ENCODE measurements at regions not wholly inside any gene's neighbourhood (a gene's known extent, or its start where the extent isn't known, plus 50 kb on each side); places are given as distances from the start of the nearest gene placed in this dataset.

DNA sequence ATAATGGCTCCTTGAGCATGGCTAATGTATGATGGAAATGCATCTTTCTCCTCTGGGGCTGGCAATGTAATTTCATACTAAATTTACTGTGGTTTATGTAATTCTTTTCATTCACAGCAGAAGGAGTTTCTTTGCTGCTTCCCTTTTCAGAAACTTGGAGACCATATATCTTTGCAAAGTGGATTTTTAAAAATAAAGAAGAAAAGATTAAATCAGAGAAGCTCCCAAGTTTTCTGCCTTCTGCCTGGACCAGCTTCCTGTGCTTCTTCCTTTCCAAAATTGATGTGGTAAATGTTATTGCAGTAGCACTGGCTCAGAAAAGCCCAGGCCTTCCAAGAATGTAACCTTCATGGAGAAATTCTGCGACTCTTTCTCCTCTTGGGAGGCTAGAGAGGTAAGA lies 300.1 kb upstream of the NCAM1 start:
- no peaks in the 10 kb centered on the region for H3K79me2 ChIP-seq (ENCODE audit: insufficient read depth, low read length)
- peaks cover 0 to 7% of the 10 kb centered on the region in 2 experiments; a peak in 1 of 4 replicates for H3K4me1 ChIP-seq (ENCODE audit: control insufficient read depth in 1 of 2, insufficient read depth in 2 of 2, low read length in 2 of 2)
- H3K27me3 ChIP-seq (ENCODE audit: insufficient read depth, low read length) = peaks cover 21% of the 10 kb centered on the region; the same call in 1 of the 2 replicates
- TF ChIP-seq EGR1 (IDR thresholded peaks at IDR 0.05; ENCODE audit: low read depth) = no peak
- TF ChIP-seq, protein P1, sequence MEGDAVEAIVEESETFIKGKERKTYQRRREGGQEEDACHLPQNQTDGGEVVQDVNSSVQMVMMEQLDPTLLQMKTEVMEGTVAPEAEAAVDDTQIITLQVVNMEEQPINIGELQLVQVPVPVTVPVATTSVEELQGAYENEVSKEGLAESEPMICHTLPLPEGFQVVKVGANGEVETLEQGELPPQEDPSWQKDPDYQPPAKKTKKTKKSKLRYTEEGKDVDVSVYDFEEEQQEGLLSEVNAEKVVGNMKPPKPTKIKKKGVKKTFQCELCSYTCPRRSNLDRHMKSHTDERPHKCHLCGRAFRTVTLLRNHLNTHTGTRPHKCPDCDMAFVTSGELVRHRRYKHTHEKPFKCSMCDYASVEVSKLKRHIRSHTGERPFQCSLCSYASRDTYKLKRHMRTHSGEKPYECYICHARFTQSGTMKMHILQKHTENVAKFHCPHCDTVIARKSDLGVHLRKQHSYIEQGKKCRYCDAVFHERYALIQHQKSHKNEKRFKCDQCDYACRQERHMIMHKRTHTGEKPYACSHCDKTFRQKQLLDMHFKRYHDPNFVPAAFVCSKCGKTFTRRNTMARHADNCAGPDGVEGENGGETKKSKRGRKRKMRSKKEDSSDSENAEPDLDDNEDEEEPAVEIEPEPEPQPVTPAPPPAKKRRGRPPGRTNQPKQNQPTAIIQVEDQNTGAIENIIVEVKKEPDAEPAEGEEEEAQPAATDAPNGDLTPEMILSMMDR (IDR thresholded peaks at IDR 0.05 in 2 of 3, conservative IDR thresholded peaks at IDR 0.05 in 1 of 3; ENCODE audit: borderline replicate concordance in 1 of 3, insufficient read depth in 1 of 3, low read depth in 2 of 3, low read length in 2 of 3) = no peak
- no peak for TF ChIP-seq TCF7L2 (IDR thresholded peaks at IDR 0.05; ENCODE audit: borderline replicate concordance, extremely low read depth, insufficient read depth, insufficient read length)
- TF ChIP-seq SP1 (IDR thresholded peaks at IDR 0.05; ENCODE audit: low read depth) = no peak
- no peak for TF ChIP-seq RAD21 (IDR thresholded peaks at IDR 0.05; ENCODE audit: low read depth)
- no peak for TF ChIP-seq SRF (IDR thresholded peaks at IDR 0.05; ENCODE audit: low read depth)
- TF ChIP-seq CBX3 (IDR thresholded peaks at IDR 0.05; ENCODE audit: low read depth) = no peak
- no peak for TF ChIP-seq POLR2A (IDR thresholded peaks at IDR 0.05; ENCODE audit: borderline replicate concordance, extremely low read depth, insufficient read depth, insufficient read length)
- TF ChIP-seq, protein P2, sequence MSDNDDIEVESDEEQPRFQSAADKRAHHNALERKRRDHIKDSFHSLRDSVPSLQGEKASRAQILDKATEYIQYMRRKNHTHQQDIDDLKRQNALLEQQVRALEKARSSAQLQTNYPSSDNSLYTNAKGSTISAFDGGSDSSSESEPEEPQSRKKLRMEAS (IDR thresholded peaks at IDR 0.05) = no peak
- no peak for TF ChIP-seq FOSL1 (IDR thresholded peaks at IDR 0.05; ENCODE audit: low read depth)
- no peak for TF ChIP-seq ELF1 (IDR thresholded peaks at IDR 0.05; ENCODE audit: borderline replicate concordance, low read depth)
- no peak for TF ChIP-seq YY1 (IDR thresholded peaks at IDR 0.05; ENCODE audit: extremely low read depth, insufficient replicate concordance, low read depth, low read length)
- no peak overlapping the region for H2AFZ ChIP-seq (ENCODE audit: low read depth, low read length, poor library complexity, severe bottlenecking)
- H3K9me3 ChIP-seq (ENCODE audit: control insufficient read depth in 1 of 2, insufficient read depth in 1 of 2, low read depth in 1 of 2, low read length in 2 of 2) = no peaks in the 10 kb centered on the region
- no peaks in the 10 kb centered on the region for H3K36me3 ChIP-seq (ENCODE audit: control insufficient read depth in 1 of 2, insufficient read depth in 2 of 2, low read length in 2 of 2)
- intact Hi-C loops (cut with micrococcal nuclease) = no loop called here
- DNase-seq (ENCODE audit: low read depth, low spot score) (no peak), ATAC-seq (no peak)
- no peak overlapping the region for H3K4me2 ChIP-seq (ENCODE audit: low read length)
- H4K20me1 ChIP-seq (ENCODE audit: insufficient read depth) = no peaks in the 10 kb centered on the region
- BruUV-seq (replicated peaks) = no TSS peak
- CTCF ChIA-PET = interaction anchor here (1.0 kb wide), 1 partner anchor 73 kb away, joined by 3 read pairs; no protein-coding TSS in a partner anchor
- H3K27ac ChIP-seq (ENCODE audit: low read depth, low read length) = no peak overlapping the region
- H3K9ac ChIP-seq (ENCODE audit: low read length) = no peak overlapping the region
- RAD21 ChIA-PET (ENCODE audit: low non-redundant PET in 1 of 2, low total read pairs in 2 of 2, uncharacterized antibody in 2 of 2, unreplicated experiment in 2 of 2) = no interaction called here
- H3K9me2 ChIP-seq (ENCODE audit: insufficient read depth) = no peaks in the 10 kb centered on the region
- no peak overlapping the region for H3K4me3 ChIP-seq (replicated peaks in 1 of 2; ENCODE audit: low read depth in 1 of 2, low read length in 2 of 2)
- POLR2A ChIA-PET = no interaction called here

All from HCT116 (cell line).